AG04450 (cell line): ENCODE measurements at regions not wholly inside any gene's neighbourhood (a gene's known extent, or its start where the extent isn't known, plus 50 kb on each side); places are given as distances from the start of the nearest gene placed in this dataset.

Experiments used
- CTCF ChIA-PET: fragments of 300-600, 350-600 bp; formaldehyde crosslinking; extraction: SDS; loops from one replicate; lab custom pipeline; 2022; ENCODE audit warnings: antibody characterized with exemption, inconsistent platforms; lab: Charles Lee
- POLR2A ChIA-PET: fragments of 350-600 bp; formaldehyde crosslinking; extraction: SDS; loops from one replicate; lab custom pipeline; 2021; ENCODE audit warnings: antibody characterized with exemption, inconsistent platforms; lab: Yijun Ruan, JAX
- DNase-seq: peaks from one replicate; pipeline ENCODE4 v3.0.0-alpha.2; 2011; ENCODE audit warnings: low read depth, low spot score
- H3K27ac ChIP-seq: one replicate; pipeline ENCODE4 v1.5.1; 2012; ENCODE audit warnings: low read depth, low read length, control low read depth
- H3K27me3 ChIP-seq: one replicate; pipeline ENCODE4 v1.6.0; 2012; ENCODE audit warnings: low read length; ENCODE audit not compliant: control insufficient read depth, insufficient read depth
- H3K4me3 ChIP-seq: 2 replicates; pipeline ENCODE4 v1.5.1; 2011; ENCODE audit warnings: mild to moderate bottlenecking, low read depth, low read length, control low read depth
- H3K9me3 ChIP-seq: 2 replicates; pipeline ENCODE4 v1.5.1; 2012; ENCODE audit warnings: low read length; ENCODE audit not compliant: control insufficient read depth, insufficient read depth
- TF ChIP-seq, protein P1 (sequence below): IDR thresholded peaks from 2 replicates; pipeline ENCODE4 v1.5.1; 2011; ENCODE audit warnings: low read depth, low read length, control low read depth, inconsistent platforms

DNA sequence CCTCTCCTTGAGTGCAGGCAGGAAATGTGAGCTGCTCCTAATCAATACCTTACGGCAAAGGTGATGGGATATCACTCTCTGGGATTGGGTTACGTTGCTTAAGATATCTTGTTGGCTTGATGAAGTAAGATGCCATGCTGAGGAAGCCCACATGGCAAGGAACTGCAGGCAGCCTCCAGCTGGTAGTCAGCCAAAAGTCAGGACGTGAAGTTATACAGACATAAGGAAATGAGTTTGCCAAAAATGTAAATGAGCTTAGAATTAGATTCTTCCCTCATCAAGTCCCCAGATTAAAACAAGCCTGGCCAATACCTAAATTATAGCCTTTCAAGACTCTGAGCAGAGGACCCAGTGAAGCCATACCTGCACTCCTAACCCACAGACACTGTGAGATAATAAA lies 155.0 kb downstream of the QDPR start:
- Histone ChIP-seq H3K4me3 (no peak overlapping the region), H3K27me3 (peaks cover 12% of the 10 kb centered on the region), H3K9me3 (no peaks in the 10 kb centered on the region), H3K27ac (no peak overlapping the region)
- POLR2A ChIA-PET: no interaction called here
- no peak for DNase-seq
- TF ChIP-seq, protein P1, sequence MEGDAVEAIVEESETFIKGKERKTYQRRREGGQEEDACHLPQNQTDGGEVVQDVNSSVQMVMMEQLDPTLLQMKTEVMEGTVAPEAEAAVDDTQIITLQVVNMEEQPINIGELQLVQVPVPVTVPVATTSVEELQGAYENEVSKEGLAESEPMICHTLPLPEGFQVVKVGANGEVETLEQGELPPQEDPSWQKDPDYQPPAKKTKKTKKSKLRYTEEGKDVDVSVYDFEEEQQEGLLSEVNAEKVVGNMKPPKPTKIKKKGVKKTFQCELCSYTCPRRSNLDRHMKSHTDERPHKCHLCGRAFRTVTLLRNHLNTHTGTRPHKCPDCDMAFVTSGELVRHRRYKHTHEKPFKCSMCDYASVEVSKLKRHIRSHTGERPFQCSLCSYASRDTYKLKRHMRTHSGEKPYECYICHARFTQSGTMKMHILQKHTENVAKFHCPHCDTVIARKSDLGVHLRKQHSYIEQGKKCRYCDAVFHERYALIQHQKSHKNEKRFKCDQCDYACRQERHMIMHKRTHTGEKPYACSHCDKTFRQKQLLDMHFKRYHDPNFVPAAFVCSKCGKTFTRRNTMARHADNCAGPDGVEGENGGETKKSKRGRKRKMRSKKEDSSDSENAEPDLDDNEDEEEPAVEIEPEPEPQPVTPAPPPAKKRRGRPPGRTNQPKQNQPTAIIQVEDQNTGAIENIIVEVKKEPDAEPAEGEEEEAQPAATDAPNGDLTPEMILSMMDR: no peak
- CTCF ChIA-PET: interaction anchor here (0.6 to 1.7 kb wide), 3 partner anchors 9 to 160 kb away, joined by 3 to 9 read pairs (median 3); no protein-coding TSS in a partner anchor

DNA sequence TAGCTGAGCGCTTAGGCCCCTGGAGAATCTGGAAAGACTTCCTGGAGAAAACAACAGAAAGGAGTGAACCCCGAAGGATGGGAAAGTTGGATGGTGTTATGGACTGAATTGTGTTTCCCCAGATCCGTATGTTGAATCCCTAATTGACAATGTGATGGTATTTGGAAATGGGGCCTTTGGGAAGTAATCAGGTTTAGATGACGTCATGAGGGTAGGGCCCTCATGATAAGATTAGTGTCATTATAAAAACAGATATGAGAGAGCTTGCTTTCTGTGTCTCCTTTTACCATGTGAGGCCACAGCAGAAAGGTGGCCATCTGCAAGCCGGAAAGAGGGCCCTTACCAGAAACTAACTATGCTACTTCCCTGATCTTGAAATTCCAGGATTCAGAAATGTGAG lies 159.5 kb downstream of the QDPR start:
- POLR2A ChIA-PET: no interaction called here
- H3K4me3 ChIP-seq: no peak overlapping the region
- H3K27ac ChIP-seq: no peak overlapping the region
- peaks cover 5% of the 10 kb centered on the region for H3K27me3 ChIP-seq
- CTCF ChIA-PET: interaction anchor here (1.3 to 10.4 kb wide), 2 partner anchors 95 to 118 kb away, joined by 4 to 107 read pairs; no protein-coding TSS in a partner anchor
- TF ChIP-seq, protein P1: no peak
- no peaks in the 10 kb centered on the region for H3K9me3 ChIP-seq
- no peak for DNase-seq

DNA sequence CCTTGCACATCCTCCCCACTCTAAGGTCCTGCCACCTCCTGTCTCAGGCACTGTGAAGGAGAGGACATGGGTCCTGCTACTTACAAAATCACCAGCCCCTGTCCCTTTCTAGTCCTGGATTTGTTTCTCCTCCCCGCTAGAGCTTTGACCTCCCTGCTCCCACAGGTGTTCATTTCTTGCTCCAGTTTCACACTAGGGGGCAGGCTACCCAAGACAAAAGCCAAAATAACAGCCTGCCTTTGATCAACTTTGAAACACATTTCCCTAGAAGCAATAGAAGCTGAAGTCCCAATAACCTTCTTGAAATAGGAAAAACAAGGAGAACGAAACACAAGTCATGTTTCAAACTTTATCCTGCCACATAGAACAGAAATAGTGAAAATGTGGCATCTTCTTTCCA lies 164.4 kb downstream of the QDPR start:
- DNase-seq: no peak
- H3K27ac ChIP-seq: no peak overlapping the region
- POLR2A ChIA-PET: no interaction called here
- CTCF ChIA-PET: interaction anchor here (1.0 to 10.4 kb wide), 13 partner anchors 10 to 123 kb away, joined by 3 to 107 read pairs (median 5); no protein-coding TSS in a partner anchor
- H3K4me3 ChIP-seq: no peak overlapping the region
- no peaks in the 10 kb centered on the region for H3K9me3 ChIP-seq
- TF ChIP-seq, protein P1: peak; percentile 68
- H3K27me3 ChIP-seq: no peaks in the 10 kb centered on the region

DNA sequence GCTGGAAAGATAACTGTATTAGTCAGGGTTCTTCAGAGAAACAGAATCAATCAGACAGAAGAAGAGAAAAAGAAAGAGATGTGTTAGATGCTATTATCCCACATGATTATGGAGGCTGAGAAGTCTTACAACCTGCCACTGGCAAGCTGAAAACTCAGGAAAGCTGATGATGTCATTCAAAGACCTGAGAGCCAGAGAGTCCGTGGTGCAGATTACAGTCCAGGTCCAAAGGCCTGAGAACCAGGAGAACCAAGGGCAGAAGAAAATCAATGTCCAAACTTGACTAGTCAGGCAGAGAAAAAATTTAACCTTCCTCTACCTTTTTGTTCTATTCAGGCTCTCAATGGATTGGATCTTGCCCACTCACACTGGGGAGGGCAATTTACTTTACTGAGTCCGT lies 172.5 kb downstream of the QDPR start:
- Histone ChIP-seq H3K9me3 (no peaks in the 10 kb centered on the region), H3K4me3 (no peak overlapping the region), H3K27ac (no peak overlapping the region), H3K27me3 (no peaks in the 10 kb centered on the region)
- ChIA-PET CTCF (interaction anchor here (0.6 to 1.2 kb wide), 2 partner anchors 15 to 128 kb away, joined by 3 to 8 read pairs; no protein-coding TSS in a partner anchor), POLR2A (no interaction called here)
- TF ChIP-seq, protein P1: no peak
- no peak for DNase-seq

DNA sequence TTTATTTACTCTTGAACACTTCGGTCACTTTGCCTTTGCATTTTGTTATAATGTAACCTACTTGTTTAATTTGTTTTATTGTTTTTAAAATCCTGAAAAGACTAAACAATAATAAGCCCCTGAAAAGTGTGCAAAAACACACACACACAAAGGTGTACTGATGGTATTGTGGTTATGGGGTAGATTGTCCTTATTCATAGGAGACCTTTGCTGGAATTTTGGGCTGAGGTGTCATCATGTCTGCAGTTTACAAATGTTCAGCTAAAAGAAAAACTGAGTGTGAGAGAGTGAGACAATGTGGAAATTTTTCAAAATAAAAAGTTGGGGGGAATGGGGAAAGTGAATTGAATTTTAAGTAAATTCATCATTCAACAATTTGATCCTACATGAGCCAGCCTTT lies 174.9 kb downstream of the QDPR start:
- no peaks in the 10 kb centered on the region for H3K27me3 ChIP-seq
- TF ChIP-seq, protein P1: no peak
- H3K4me3 ChIP-seq: no peak overlapping the region
- H3K9me3 ChIP-seq: no peaks in the 10 kb centered on the region
- ChIA-PET POLR2A (no interaction called here), CTCF (interaction anchor here (2.7 to 3.4 kb wide), 2 partner anchors 11 to 111 kb away, joined by 9 to 14 read pairs; no protein-coding TSS in a partner anchor)
- DNase-seq: no peak
- H3K27ac ChIP-seq: no peak overlapping the region
